ENCODE measurements at regions not wholly inside any gene's neighbourhood (a gene's known extent, or its start where the extent isn't known, plus 50 kb on each side); places are given as distances from the start of the nearest gene placed in this dataset.

- H2AFZ ChIP-seq (ENCODE audit: low read depth, low read length): no peak overlapping the region
- H3K27ac ChIP-seq (ENCODE audit: low read length): no peak overlapping the region
- no peaks in the 10 kb centered on the region for H3K79me2 ChIP-seq (ENCODE audit: insufficient read depth, low read length)
- H4K20me1 ChIP-seq (ENCODE audit: insufficient read depth, low read length): no peaks in the 10 kb centered on the region
- H3K4me2 ChIP-seq (ENCODE audit: insufficient read depth, low read length): no peak overlapping the region
- no peaks in the 10 kb centered on the region for H3K27me3 ChIP-seq (ENCODE audit: insufficient read depth, low read length, poor library complexity)
- no peak overlapping the region for H3K9ac ChIP-seq (ENCODE audit: low read depth, low read length)
- no peak for ATAC-seq (ENCODE audit: insufficient read depth, low read depth)
- no peaks in the 10 kb centered on the region for H3K9me3 ChIP-seq (ENCODE audit: insufficient read depth, low read length, severe bottlenecking)
- H3K4me3 ChIP-seq (ENCODE audit: low read depth in 1 of 2, low read length in 2 of 2): no peak overlapping the region
- H3K36me3 ChIP-seq (ENCODE audit: insufficient read depth, low read length): no peaks in the 10 kb centered on the region
- TF ChIP-seq CTCF (IDR thresholded peaks at IDR 0.05; ENCODE audit: borderline replicate concordance, extremely low read depth, low read length, poor library complexity, severe bottlenecking): no peak
- no peak for TF ChIP-seq EZH2 (IDR thresholded peaks at IDR 0.05; ENCODE audit: borderline replicate concordance, low read depth, low read length, severe bottlenecking)
- DNase-seq: no peak
- H3K4me1 ChIP-seq (ENCODE audit: insufficient read depth, low read length): no peaks in the 10 kb centered on the region
Observed at GRCh38 chr1:232707142-232707541, 77.2 kb upstream of the SIPA1L2 start.

- H3K4me1 ChIP-seq (ENCODE audit: insufficient read depth, low read length): no peaks in the 10 kb centered on the region
- no peak for DNase-seq
- no peak overlapping the region for H3K9ac ChIP-seq (ENCODE audit: low read depth, low read length)
- H3K9me3 ChIP-seq (ENCODE audit: insufficient read depth, low read length, severe bottlenecking): no peaks in the 10 kb centered on the region
- no peaks in the 10 kb centered on the region for H3K79me2 ChIP-seq (ENCODE audit: insufficient read depth, low read length)
- H3K4me2 ChIP-seq (ENCODE audit: insufficient read depth, low read length): no peak overlapping the region
- TF ChIP-seq EZH2 (IDR thresholded peaks at IDR 0.05; ENCODE audit: borderline replicate concordance, low read depth, low read length, severe bottlenecking): no peak
- TF ChIP-seq CTCF (IDR thresholded peaks at IDR 0.05; ENCODE audit: borderline replicate concordance, extremely low read depth, low read length, poor library complexity, severe bottlenecking): no peak
- H3K36me3 ChIP-seq (ENCODE audit: insufficient read depth, low read length): no peaks in the 10 kb centered on the region
- no peak overlapping the region for H3K27ac ChIP-seq (ENCODE audit: low read length)
- no peaks in the 10 kb centered on the region for H4K20me1 ChIP-seq (ENCODE audit: insufficient read depth, low read length)
- H3K27me3 ChIP-seq (ENCODE audit: insufficient read depth, low read length, poor library complexity): no peaks in the 10 kb centered on the region
- no peak for ATAC-seq (ENCODE audit: insufficient read depth, low read depth)
- H3K4me3 ChIP-seq (ENCODE audit: low read depth in 1 of 2, low read length in 2 of 2): no peak overlapping the region
- no peak overlapping the region for H2AFZ ChIP-seq (ENCODE audit: low read depth, low read length)
Observed at GRCh38 chr1:232709386-232709785, 79.5 kb upstream of the SIPA1L2 start.

- Histone ChIP-seq H3K36me3 (ENCODE audit: insufficient read depth, low read length) (no peaks in the 10 kb centered on the region), H3K4me3 (ENCODE audit: low read depth in 1 of 2, low read length in 2 of 2) (no peak overlapping the region), H3K4me2 (ENCODE audit: insufficient read depth, low read length) (no peak overlapping the region), H3K27me3 (ENCODE audit: insufficient read depth, low read length, poor library complexity) (no peaks in the 10 kb centered on the region), H4K20me1 (ENCODE audit: insufficient read depth, low read length) (no peaks in the 10 kb centered on the region), H2AFZ (ENCODE audit: low read depth, low read length) (no peak overlapping the region), H3K9ac (ENCODE audit: low read depth, low read length) (no peak overlapping the region), H3K9me3 (ENCODE audit: insufficient read depth, low read length, severe bottlenecking) (no peaks in the 10 kb centered on the region), H3K79me2 (ENCODE audit: insufficient read depth, low read length) (no peaks in the 10 kb centered on the region), H3K4me1 (ENCODE audit: insufficient read depth, low read length) (no peaks in the 10 kb centered on the region), H3K27ac (ENCODE audit: low read length) (no peak overlapping the region)
- no peak for DNase-seq
- TF ChIP-seq EZH2 (IDR thresholded peaks at IDR 0.05; ENCODE audit: borderline replicate concordance, low read depth, low read length, severe bottlenecking) (no peak), CTCF (IDR thresholded peaks at IDR 0.05; ENCODE audit: borderline replicate concordance, extremely low read depth, low read length, poor library complexity, severe bottlenecking) (no peak)
- ATAC-seq (ENCODE audit: insufficient read depth, low read depth): no peak
Observed at GRCh38 chr1:232711996-232712395, 82.1 kb upstream of the SIPA1L2 start.

GRCh38 chr1:232713785-232714184 is 83.9 kb upstream of the SIPA1L2 start:
- no peaks in the 10 kb centered on the region for H3K36me3 ChIP-seq (ENCODE audit: insufficient read depth, low read length)
- H3K79me2 ChIP-seq (ENCODE audit: insufficient read depth, low read length): no peaks in the 10 kb centered on the region
- no peak overlapping the region for H3K9ac ChIP-seq (ENCODE audit: low read depth, low read length)
- H4K20me1 ChIP-seq (ENCODE audit: insufficient read depth, low read length): no peaks in the 10 kb centered on the region
- TF ChIP-seq EZH2 (IDR thresholded peaks at IDR 0.05; ENCODE audit: borderline replicate concordance, low read depth, low read length, severe bottlenecking) (no peak), CTCF (IDR thresholded peaks at IDR 0.05; ENCODE audit: borderline replicate concordance, extremely low read depth, low read length, poor library complexity, severe bottlenecking) (no peak)
- no peaks in the 10 kb centered on the region for H3K4me1 ChIP-seq (ENCODE audit: insufficient read depth, low read length)
- DNase-seq: no peak
- no peak overlapping the region for H3K4me3 ChIP-seq (ENCODE audit: low read depth in 1 of 2, low read length in 2 of 2)
- ATAC-seq (ENCODE audit: insufficient read depth, low read depth): no peak
- H3K27me3 ChIP-seq (ENCODE audit: insufficient read depth, low read length, poor library complexity): no peaks in the 10 kb centered on the region
- no peak overlapping the region for H2AFZ ChIP-seq (ENCODE audit: low read depth, low read length)
- H3K9me3 ChIP-seq (ENCODE audit: insufficient read depth, low read length, severe bottlenecking): no peaks in the 10 kb centered on the region
- no peak overlapping the region for H3K4me2 ChIP-seq (ENCODE audit: insufficient read depth, low read length)
- no peak overlapping the region for H3K27ac ChIP-seq (ENCODE audit: low read length)
